Non-pigmented ciliary epithelial cell (primary cell): ENCODE measurements at regions not wholly inside any gene's neighbourhood (a gene's known extent, or its start where the extent isn't known, plus 50 kb on each side); places are given as distances from the start of the nearest gene placed in this dataset.

Source experiments
- DNase-seq: peaks from one replicate; pipeline ENCODE4 v3.0.0-alpha.2; 2010; ENCODE audit warnings: low read depth

- no peak for DNase-seq
These were observed 271.2 kb upstream of the PRDM1 start for GRCh38 chr6:105814745-105815536.

GRCh38 chr6:105810922-105811482 lies 275.1 kb upstream of the PRDM1 start:
- DNase-seq: no peak

- peak; percentile 67 for DNase-seq
These were observed 275.8 kb upstream of the PRDM1 start for GRCh38 chr6:105810105-105810921.

GRCh38 chr6:105808571-105808970 lies 277.6 kb upstream of the PRDM1 start:
- no peak for DNase-seq

GRCh38 chr6:105807905-105808304 lies 278.2 kb upstream of the PRDM1 start:
- no peak for DNase-seq

- DNase-seq: no peak
These were observed 279.6 kb upstream of the PRDM1 start for GRCh38 chr6:105806486-105806920.

GRCh38 chr6:105805501-105806023 lies 280.6 kb upstream of the PRDM1 start:
- no peak for DNase-seq

GRCh38 chr6:105804424-105804823 lies 281.7 kb upstream of the PRDM1 start:
- no peak for DNase-seq

- DNase-seq: no peak
These were observed 282.1 kb upstream of the PRDM1 start for GRCh38 chr6:105804000-105804399.

- no peak for DNase-seq
These were observed 282.7 kb upstream of the PRDM1 start for GRCh38 chr6:105803442-105803841.

- DNase-seq: no peak
These were observed 283.4 kb upstream of the PRDM1 start for GRCh38 chr6:105802703-105803102.

GRCh38 chr6:105800871-105801270 lies 285.3 kb upstream of the PRDM1 start:
- no peak for DNase-seq

- DNase-seq: no peak
These were observed 285.7 kb upstream of the PRDM1 start for GRCh38 chr6:105800398-105800797.

GRCh38 chr6:105799056-105799455 lies 287.1 kb upstream of the PRDM1 start:
- DNase-seq: no peak

- no peak for DNase-seq
These were observed 288.1 kb upstream of the PRDM1 start for GRCh38 chr6:105797983-105798453.

- DNase-seq: no peak
These were observed 288.7 kb upstream of the PRDM1 start for GRCh38 chr6:105797286-105797979.

- no peak for DNase-seq
These were observed 290.1 kb upstream of the PRDM1 start for GRCh38 chr6:105795913-105796517.

GRCh38 chr6:105795366-105795765 lies 290.8 kb upstream of the PRDM1 start:
- DNase-seq: no peak

- DNase-seq: no peak
These were observed 291.3 kb upstream of the PRDM1 start for GRCh38 chr6:105794870-105795269.

- no peak for DNase-seq
These were observed 291.9 kb upstream of the PRDM1 start for GRCh38 chr6:105794239-105794638.

- no peak for DNase-seq
These were observed 293.0 kb upstream of the PRDM1 start for GRCh38 chr6:105793130-105793529.
